Sigmoid colon (tissue), 4 donors: ENCODE measurements at regions not wholly inside any gene's neighbourhood (a gene's known extent, or its start where the extent isn't known, plus 50 kb on each side); places are given as distances from the start of the nearest gene placed in this dataset.

Experiments used
- CTCF ChIP-seq, 4 experiments: fragments of 450-650 bp in 3 of 4; fragments of 200-600 bp in 1 of 4; IDR thresholded peaks; one replicate each; pipeline ENCODE4 v1.5.1; 2016 to 2019; ENCODE audit warnings: antibody characterized with exemption in 4 of 4, mild to moderate bottlenecking in 3 of 4, moderate library complexity in 2 of 4
- EP300 ChIP-seq, 4 donors: sonication (generic); formaldehyde crosslinking; IDR thresholded peaks; one replicate each; pipeline ENCODE4 v1.6.1; 2017; ENCODE audit warnings: antibody characterized with exemption in 4 of 4
- POLR2A ChIP-seq, 2 donors: fragments of 450-650 bp; IDR thresholded peaks; one replicate each; pipeline ENCODE4 v1.6.1; 2016; ENCODE audit warnings: antibody characterized with exemption in 2 of 2, mild to moderate bottlenecking in 2 of 2, moderate library complexity in 2 of 2

- no peak for TF ChIP-seq POLR2A (IDR thresholded peaks at IDR 0.05)
- TF ChIP-seq CTCF (IDR thresholded peaks at IDR 0.05), result no peak
- TF ChIP-seq EP300 (IDR thresholded peaks at IDR 0.05), result no peak
Observed at GRCh38 chr6:130535242-130535641, 169.4 kb downstream of the TMEM200A start.
